GM12891 (cell line): ENCODE measurements at regions not wholly inside any gene's neighbourhood (a gene's known extent, or its start where the extent isn't known, plus 50 kb on each side); places are given as distances from the start of the nearest gene placed in this dataset.

Experiments
- POLR2A ChIP-seq: IDR thresholded peaks from 2 replicates; pipeline ENCODE4 v1.6.1; 2011; ENCODE audit warnings: low read depth, low read length, control low read depth
- POLR2AphosphoS5 ChIP-seq: IDR thresholded peaks from 2 replicates; pipeline ENCODE4 v1.6.1; 2011; ENCODE audit warnings: low read depth, low read length, control low read depth

DNA sequence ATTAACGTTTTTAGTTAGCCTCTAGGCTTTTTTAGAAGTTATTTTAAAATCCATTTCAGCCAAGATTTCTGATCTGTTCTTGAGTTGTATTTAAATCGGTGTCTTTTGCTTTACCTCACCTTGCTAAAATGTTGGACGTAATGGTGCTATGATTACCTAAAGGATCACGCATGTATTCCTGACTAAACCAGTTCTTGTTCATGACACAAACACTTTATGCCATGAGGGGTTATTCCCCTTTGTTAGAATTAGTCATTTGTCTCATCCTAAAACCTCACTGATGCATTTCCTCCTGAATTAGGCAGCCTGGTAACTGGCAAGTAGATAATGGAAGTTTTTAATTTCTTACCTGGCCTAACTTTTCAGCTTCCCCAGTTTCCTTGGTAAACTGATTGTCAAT, 185.4 kb upstream of the TANK start:
- TF ChIP-seq POLR2A (no peak), POLR2AphosphoS5 (no peak)
